HG02970 (cell line): ENCODE measurements at regions not wholly inside any gene's neighbourhood (a gene's known extent, or its start where the extent isn't known, plus 50 kb on each side); places are given as distances from the start of the nearest gene placed in this dataset.
"Not testable (repeated sequence)": the region's sequence is repeated elsewhere in the genome, so short reads cannot be mapped to it uniquely, and the experiment has no call there.

Experiments
- ATAC-seq: cut with Tn5 transposase; IDR thresholded peaks from one replicate; pipeline ENCODE4 v1.9.1; 2021; ENCODE audit warnings: mild to moderate bottlenecking, moderate library complexity, moderate number of reproducible peaks; ENCODE audit not compliant: unreplicated experiment, low FRiP score

- ATAC-seq: no peak
Observed at GRCh38 chr4:181766061-181766548, 477.1 kb upstream of the TENM3 start.

- no peak for ATAC-seq
Observed at GRCh38 chr4:181770971-181771370, 472.2 kb upstream of the TENM3 start.

- no peak for ATAC-seq
Observed at GRCh38 chr4:181775298-181775697, 467.9 kb upstream of the TENM3 start.

GRCh38 chr4:181776264-181777054 lies 466.7 kb upstream of the TENM3 start:
- ATAC-seq: no peak

- ATAC-seq: no peak
Observed at GRCh38 chr4:181777518-181777917, 465.7 kb upstream of the TENM3 start.

- no peak for ATAC-seq
Observed at GRCh38 chr4:181784881-181785280, 458.3 kb upstream of the TENM3 start.

- no peak for ATAC-seq
Observed at GRCh38 chr4:181792641-181793040, 450.6 kb upstream of the TENM3 start.

GRCh38 chr4:181793096-181793495 lies 450.1 kb upstream of the TENM3 start:
- ATAC-seq: no peak

GRCh38 chr4:181796502-181796901 lies 446.7 kb upstream of the TENM3 start:
- ATAC-seq: no peak

GRCh38 chr4:181798536-181798935 lies 444.7 kb upstream of the TENM3 start:
- no peak for ATAC-seq

- no peak for ATAC-seq
Observed at GRCh38 chr4:181799561-181800069, 443.6 kb upstream of the TENM3 start.

- no peak for ATAC-seq
Observed at GRCh38 chr4:181802207-181802606, 441.0 kb upstream of the TENM3 start.

GRCh38 chr4:181807771-181808170 lies 435.4 kb upstream of the TENM3 start:
- no peak for ATAC-seq

GRCh38 chr4:181810711-181811110 lies 432.5 kb upstream of the TENM3 start:
- no peak for ATAC-seq

GRCh38 chr4:181811550-181811949 lies 431.7 kb upstream of the TENM3 start:
- not testable (repeated sequence) for ATAC-seq

- no peak for ATAC-seq
Observed at GRCh38 chr4:181819946-181820345, 423.3 kb upstream of the TENM3 start.

GRCh38 chr4:181820553-181820952 lies 422.6 kb upstream of the TENM3 start:
- ATAC-seq: no peak

- ATAC-seq: no peak
Observed at GRCh38 chr4:181821039-181822004, 421.9 kb upstream of the TENM3 start.

GRCh38 chr4:181822005-181822375 lies 421.2 kb upstream of the TENM3 start:
- no peak for ATAC-seq

GRCh38 chr4:181823183-181823582 lies 420.0 kb upstream of the TENM3 start:
- ATAC-seq: no peak

- ATAC-seq: no peak
Observed at GRCh38 chr4:181823645-181824044, 419.6 kb upstream of the TENM3 start.
